Activated naive CD4-positive, alpha-beta T cell treated with anti-CD3 and anti-CD28 coated beads, Interleukin-2, amount 50 U/mL, for 24 hours (primary cell): ENCODE measurements at regions not wholly inside any gene's neighbourhood (a gene's known extent, or its start where the extent isn't known, plus 50 kb on each side); places are given as distances from the start of the nearest gene placed in this dataset.
"Not testable (repeated sequence)": the region's sequence is repeated elsewhere in the genome, so short reads cannot be mapped to it uniquely, and the experiment has no call there.

Experiments
- H3K27ac Mint-ChIP-seq: one replicate; pipeline ENCODE4 v1.8.0; 2021; ENCODE audit warnings: mild to moderate bottlenecking, mixed read lengths
- H3K27me3 Mint-ChIP-seq: one replicate; pipeline ENCODE4 v1.8.0; 2021; ENCODE audit warnings: mixed read lengths
- H3K36me3 Mint-ChIP-seq: one replicate; pipeline ENCODE4 v1.8.0; 2021; ENCODE audit warnings: mixed read lengths
- H3K4me1 Mint-ChIP-seq: one replicate; pipeline ENCODE4 v1.8.0; 2021; ENCODE audit warnings: mixed read lengths
- H3K4me3 Mint-ChIP-seq: one replicate; pipeline ENCODE4 v1.8.0; 2021; ENCODE audit warnings: mild to moderate bottlenecking, mixed read lengths
- H3K9me3 Mint-ChIP-seq: one replicate; pipeline ENCODE4 v1.8.0; 2021; ENCODE audit warnings: mixed read lengths

- Mint-ChIP-seq H3K9me3 (peaks cover 4% of the 10 kb centered on the region), H3K4me1 (no peaks in the 10 kb centered on the region), H3K4me3 (no peak overlapping the region), H3K27me3 (no peaks in the 10 kb centered on the region), H3K36me3 (no peaks in the 10 kb centered on the region), H3K27ac (no peak overlapping the region)
Observed at GRCh38 chr2:14428056-14428455, 204.5 kb upstream of the LRATD1 start.

- Mint-ChIP-seq H3K9me3 (peaks cover 12% of the 10 kb centered on the region), H3K27me3 (no peaks in the 10 kb centered on the region), H3K36me3 (no peaks in the 10 kb centered on the region), H3K27ac (no peak overlapping the region), H3K4me3 (no peak overlapping the region), H3K4me1 (no peaks in the 10 kb centered on the region)
Observed at GRCh38 chr2:14433946-14434495, 198.5 kb upstream of the LRATD1 start.

- no peaks in the 10 kb centered on the region for H3K27me3 Mint-ChIP-seq
- H3K9me3 Mint-ChIP-seq = peaks cover 10% of the 10 kb centered on the region
- no peaks in the 10 kb centered on the region for H3K36me3 Mint-ChIP-seq
- no peak overlapping the region for H3K27ac Mint-ChIP-seq
- no peak overlapping the region for H3K4me3 Mint-ChIP-seq
- H3K4me1 Mint-ChIP-seq = no peaks in the 10 kb centered on the region
Observed at GRCh38 chr2:14445670-14446069, 186.8 kb upstream of the LRATD1 start.

- H3K27ac Mint-ChIP-seq = no peak overlapping the region
- H3K36me3 Mint-ChIP-seq = no peaks in the 10 kb centered on the region
- H3K27me3 Mint-ChIP-seq = no peaks in the 10 kb centered on the region
- H3K9me3 Mint-ChIP-seq = peaks cover 14% of the 10 kb centered on the region
- no peaks in the 10 kb centered on the region for H3K4me1 Mint-ChIP-seq
- H3K4me3 Mint-ChIP-seq = no peak overlapping the region
Observed at GRCh38 chr2:14448340-14448739, 184.2 kb upstream of the LRATD1 start.

GRCh38 chr2:14451312-14451711 is 181.2 kb upstream of the LRATD1 start:
- Mint-ChIP-seq H3K4me3 (no peak overlapping the region), H3K27me3 (no peaks in the 10 kb centered on the region), H3K27ac (no peak overlapping the region), H3K36me3 (no peaks in the 10 kb centered on the region), H3K9me3 (peaks cover 12% of the 10 kb centered on the region), H3K4me1 (no peaks in the 10 kb centered on the region)

GRCh38 chr2:14454202-14454601 is 178.3 kb upstream of the LRATD1 start:
- peaks cover 19% of the 10 kb centered on the region for H3K9me3 Mint-ChIP-seq
- H3K4me1 Mint-ChIP-seq = no peaks in the 10 kb centered on the region
- H3K4me3 Mint-ChIP-seq = no peak overlapping the region
- H3K27me3 Mint-ChIP-seq = no peaks in the 10 kb centered on the region
- H3K36me3 Mint-ChIP-seq = no peaks in the 10 kb centered on the region
- no peak overlapping the region for H3K27ac Mint-ChIP-seq

- no peak overlapping the region for H3K4me3 Mint-ChIP-seq
- H3K9me3 Mint-ChIP-seq = peaks cover 7% of the 10 kb centered on the region
- H3K27me3 Mint-ChIP-seq = no peaks in the 10 kb centered on the region
- no peaks in the 10 kb centered on the region for H3K4me1 Mint-ChIP-seq
- no peaks in the 10 kb centered on the region for H3K36me3 Mint-ChIP-seq
- no peak overlapping the region for H3K27ac Mint-ChIP-seq
Observed at GRCh38 chr2:14459786-14460325, 172.7 kb upstream of the LRATD1 start.

GRCh38 chr2:14475994-14476393 is 156.5 kb upstream of the LRATD1 start:
- H3K36me3 Mint-ChIP-seq = no peaks in the 10 kb centered on the region
- no peak overlapping the region for H3K27ac Mint-ChIP-seq
- H3K27me3 Mint-ChIP-seq = no peaks in the 10 kb centered on the region
- H3K4me1 Mint-ChIP-seq = no peaks in the 10 kb centered on the region
- no peaks in the 10 kb centered on the region for H3K9me3 Mint-ChIP-seq
- H3K4me3 Mint-ChIP-seq = no peak overlapping the region

GRCh38 chr2:14479486-14479885 is 153.0 kb upstream of the LRATD1 start:
- no peaks in the 10 kb centered on the region for H3K36me3 Mint-ChIP-seq
- H3K9me3 Mint-ChIP-seq = peaks cover 6% of the 10 kb centered on the region
- no peaks in the 10 kb centered on the region for H3K27me3 Mint-ChIP-seq
- H3K4me1 Mint-ChIP-seq = no peaks in the 10 kb centered on the region
- H3K27ac Mint-ChIP-seq = no peak overlapping the region
- H3K4me3 Mint-ChIP-seq = no peak overlapping the region

GRCh38 chr2:14480120-14480519 is 152.4 kb upstream of the LRATD1 start:
- Mint-ChIP-seq H3K27ac (no peak overlapping the region), H3K4me3 (no peak overlapping the region), H3K36me3 (no peaks in the 10 kb centered on the region), H3K9me3 (peaks cover 6% of the 10 kb centered on the region), H3K27me3 (no peaks in the 10 kb centered on the region), H3K4me1 (no peaks in the 10 kb centered on the region)

- Mint-ChIP-seq H3K4me3 (no peak overlapping the region), H3K36me3 (no peaks in the 10 kb centered on the region)
Observed at GRCh38 chr2:14480906-14481305, 151.6 kb upstream of the LRATD1 start.

GRCh38 chr2:14492920-14493503 is 139.5 kb upstream of the LRATD1 start:
- no peaks in the 10 kb centered on the region for H3K9me3 Mint-ChIP-seq
- H3K36me3 Mint-ChIP-seq = no peaks in the 10 kb centered on the region
- no peak overlapping the region for H3K27ac Mint-ChIP-seq
- H3K27me3 Mint-ChIP-seq = no peaks in the 10 kb centered on the region
- H3K4me3 Mint-ChIP-seq = no peak overlapping the region
- no peaks in the 10 kb centered on the region for H3K4me1 Mint-ChIP-seq

More at GRCh38 chr2:14480906-14481305, 151.6 kb upstream of the LRATD1 start:
- H3K4me1 Mint-ChIP-seq = no peaks in the 10 kb centered on the region
- H3K27me3 Mint-ChIP-seq = no peaks in the 10 kb centered on the region
- H3K27ac Mint-ChIP-seq = no peak overlapping the region
- peaks cover 6% of the 10 kb centered on the region for H3K9me3 Mint-ChIP-seq

GRCh38 chr2:14494759-14495158 is 137.8 kb upstream of the LRATD1 start:
- H3K36me3 Mint-ChIP-seq = no peaks in the 10 kb centered on the region
- no peaks in the 10 kb centered on the region for H3K4me1 Mint-ChIP-seq
- H3K4me3 Mint-ChIP-seq = no peak overlapping the region
- H3K27me3 Mint-ChIP-seq = no peaks in the 10 kb centered on the region
- no peaks in the 10 kb centered on the region for H3K9me3 Mint-ChIP-seq
- no peak overlapping the region for H3K27ac Mint-ChIP-seq

- no peaks in the 10 kb centered on the region for H3K36me3 Mint-ChIP-seq
- H3K4me1 Mint-ChIP-seq = no peaks in the 10 kb centered on the region
- no peaks in the 10 kb centered on the region for H3K27me3 Mint-ChIP-seq
- no peak overlapping the region for H3K27ac Mint-ChIP-seq
- no peaks in the 10 kb centered on the region for H3K9me3 Mint-ChIP-seq
- H3K4me3 Mint-ChIP-seq = no peak overlapping the region
Observed at GRCh38 chr2:14501061-14501460, 131.5 kb upstream of the LRATD1 start.

GRCh38 chr2:14506955-14507354 is 125.6 kb upstream of the LRATD1 start:
- H3K36me3 Mint-ChIP-seq, H3K4me1 Mint-ChIP-seq, H3K27ac Mint-ChIP-seq, H3K4me3 Mint-ChIP-seq, H3K27me3 Mint-ChIP-seq, H3K9me3 Mint-ChIP-seq: not testable (repeated sequence)

GRCh38 chr2:14511541-14511940 is 121.0 kb upstream of the LRATD1 start:
- H3K4me1 Mint-ChIP-seq = no peaks in the 10 kb centered on the region
- no peak overlapping the region for H3K4me3 Mint-ChIP-seq
- H3K9me3 Mint-ChIP-seq = no peaks in the 10 kb centered on the region
- no peaks in the 10 kb centered on the region for H3K36me3 Mint-ChIP-seq
- no peak overlapping the region for H3K27ac Mint-ChIP-seq
- H3K27me3 Mint-ChIP-seq = peaks cover 2% of the 10 kb centered on the region

- Mint-ChIP-seq H3K27ac (no peak overlapping the region), H3K4me3 (no peak overlapping the region), H3K27me3 (no peaks in the 10 kb centered on the region), H3K4me1 (no peaks in the 10 kb centered on the region), H3K36me3 (no peaks in the 10 kb centered on the region), H3K9me3 (no peaks in the 10 kb centered on the region)
Observed at GRCh38 chr2:14513903-14514302, 118.6 kb upstream of the LRATD1 start.
